Endothelial cell of umbilical vein (primary cell): ENCODE measurements at regions not wholly inside any gene's neighbourhood (a gene's known extent, or its start where the extent isn't known, plus 50 kb on each side); places are given as distances from the start of the nearest gene placed in this dataset.

ENCODE experiments used
- BruUV-seq: library from RNA; stranded (reverse); fragments of 400-500 nt; replicated peaks from 2 replicates; lab custom pipeline; 2021; lab: Mats Ljungman, UMichigan
- CTCF ChIA-PET: fragments of 300-600, 350-600 bp; sonication (Branson Sonifier 250); formaldehyde crosslinking; loops from one replicate; lab custom pipeline; 2021; ENCODE audit warnings: antibody characterized with exemption, inconsistent platforms; lab: Charles Lee
- POLR2A ChIA-PET: fragments of 300-600, 350-600 bp; sonication (Branson Sonifier 250); formaldehyde crosslinking; loops from one replicate; lab custom pipeline; 2021; ENCODE audit warnings: antibody characterized with exemption, inconsistent platforms; lab: Charles Lee
- DNase-seq: peaks from one replicate; pipeline ENCODE4 v3.0.0-alpha.2; 2011; ENCODE audit warnings: low read depth, low spot score
- FAIRE-seq: peaks from 2 replicates; lab custom pipeline; 2011; peaks lifted over from hg19 to GRCh38; lab: Jason Lieb, UNC
- H2AFZ ChIP-seq: 2 replicates; pipeline ENCODE4 v1.6.0; 2012; ENCODE audit warnings: low read depth, low read length, control low read depth, inconsistent platforms
- H3K27ac ChIP-seq: 2 replicates; pipeline ENCODE4 v1.5.1; 2011; ENCODE audit warnings: low read depth, mild to moderate bottlenecking, control low read depth, low read length, moderate library complexity; ENCODE audit not compliant: insufficient read depth
- H3K27me3 ChIP-seq, 2 experiments: 2 replicates each; pipeline versions ENCODE4 v1.6.0 to v1.6.1; 2011; ENCODE audit warnings: low read length in 2 of 2, mixed read lengths in 1 of 2; ENCODE audit not compliant: control insufficient read depth in 2 of 2, insufficient read depth in 2 of 2
- H3K36me3 ChIP-seq, 2 experiments: 2 replicates in 1 of 2; 3 replicates in 1 of 2; pipeline ENCODE4 v1.5.1; 2011; ENCODE audit warnings: low read length in 2 of 2, mild to moderate bottlenecking in 1 of 2, moderate library complexity in 1 of 2; ENCODE audit not compliant: control insufficient read depth in 2 of 2, insufficient read depth in 2 of 2; ENCODE audit errors: extremely low read depth in 1 of 2
- H3K4me1 ChIP-seq: 3 replicates; pipeline ENCODE4 v1.5.1; 2011; ENCODE audit warnings: mild to moderate bottlenecking, low read length; ENCODE audit not compliant: control insufficient read depth, insufficient read depth; ENCODE audit errors: extremely low read depth
- H3K4me2 ChIP-seq: 2 replicates; pipeline ENCODE4 v1.6.1; 2011; ENCODE audit warnings: low read length, control low read depth, mixed read lengths; ENCODE audit not compliant: insufficient read depth
- H3K4me3 ChIP-seq, 3 experiments: fragments of 200-600 bp in 1 of 3; sonication (generic), shearing (Covaris generic) in 1 of 3; replicated peaks in 1 of 3; 2 replicates each; pipeline ENCODE4 v1.5.1; 2011 to 2016; ENCODE audit warnings: control low read depth in 3 of 3, low read length in 3 of 3, mild to moderate bottlenecking in 2 of 3, inconsistent platforms in 1 of 3, low read depth in 1 of 3, moderate library complexity in 1 of 3; ENCODE audit not compliant: insufficient read depth in 1 of 3
- H3K79me2 ChIP-seq: 2 replicates; pipeline ENCODE4 v1.6.0; 2012; ENCODE audit warnings: low read length, inconsistent platforms; ENCODE audit not compliant: control insufficient read depth, insufficient read depth
- H3K9ac ChIP-seq: replicated peaks from 2 replicates; pipeline ENCODE3; 2011; ENCODE audit warnings: low read length, control low read depth; ENCODE audit not compliant: insufficient read depth; ENCODE audit errors: extremely low read depth
- H3K9me1 ChIP-seq: replicated peaks from 3 replicates; pipeline ENCODE4 v1.6.0; 2011; ENCODE audit warnings: mild to moderate bottlenecking, low read length; ENCODE audit not compliant: control insufficient read depth, insufficient read depth; ENCODE audit errors: extremely low read depth
- H3K9me3 ChIP-seq: replicated peaks from 2 replicates; pipeline ENCODE4 v1.5.1; 2012; ENCODE audit warnings: low read length, inconsistent platforms; ENCODE audit not compliant: control insufficient read depth, insufficient read depth
- H4K20me1 ChIP-seq: replicated peaks from 2 replicates; pipeline ENCODE3; 2011; ENCODE audit warnings: mild to moderate bottlenecking, low read length; ENCODE audit not compliant: control insufficient read depth, insufficient read depth; ENCODE audit errors: extremely low read depth
- EZH2 ChIP-seq: IDR thresholded peaks from 2 replicates; pipeline ENCODE4 v1.6.1; 2012; ENCODE audit warnings: borderline replicate concordance, low read depth, mild to moderate bottlenecking, moderate library complexity, low read length, inconsistent platforms; ENCODE audit not compliant: severe bottlenecking
- FOS ChIP-seq: IDR thresholded peaks from 2 replicates; pipeline ENCODE4 v1.6.1; 2011; ENCODE audit warnings: mild to moderate bottlenecking, low read length, moderate library complexity, borderline replicate concordance; ENCODE audit not compliant: insufficient read depth
- GATA2 ChIP-seq: IDR thresholded peaks from 2 replicates; pipeline ENCODE4 v1.7.0; 2011; ENCODE audit warnings: low read depth, mild to moderate bottlenecking, moderate library complexity, mixed read lengths, low read length; ENCODE audit not compliant: insufficient read length, insufficient read depth
- JUN ChIP-seq: IDR thresholded peaks from 2 replicates; pipeline ENCODE4 v1.6.1; 2011; ENCODE audit warnings: borderline replicate concordance, low read depth; ENCODE audit not compliant: insufficient read length, insufficient read depth
- MYC ChIP-seq: IDR thresholded peaks from one replicate; pipeline ENCODE4 v1.6.1; 2011; ENCODE audit warnings: mild to moderate bottlenecking, low read depth, low read length
- POLR2A ChIP-seq: IDR thresholded peaks from 2 replicates; pipeline ENCODE4 v1.6.1; 2012; ENCODE audit warnings: low read depth, mild to moderate bottlenecking, control low read depth, low read length
- POLR2AphosphoS5 ChIP-seq: IDR thresholded peaks from 2 replicates; pipeline ENCODE4 v1.6.1; 2012; ENCODE audit warnings: low read depth, mild to moderate bottlenecking, control low read depth, low read length, moderate library complexity; ENCODE audit not compliant: insufficient read depth
- dilution Hi-C: fragments of 300-500 bp; cut with MboI; formaldehyde crosslinking; loops from one replicate; pipeline ENCODE4 v1.15.0; 2019; ENCODE audit warnings: low sequenced_read_pairs; ENCODE audit not compliant: extremely low pct_ligation_motif_present
- intact Hi-C: fragments of 100-400 bp; cut with micrococcal nuclease; formaldehyde crosslinking; loops from one replicate; pipeline ENCODE4 v1.10.0; 2022
- TF ChIP-seq, protein P1 (sequence below): IDR thresholded peaks from 2 replicates; pipeline ENCODE4 v1.6.1; 2011; ENCODE audit not compliant: insufficient read depth, insufficient read length
- TF ChIP-seq, protein P2 (sequence below), 2 donors: IDR thresholded peaks; 1 replicate in 1 of 2; 2 replicates in 1 of 2; pipeline ENCODE4 v1.5.1; 2011; ENCODE audit warnings: low read length in 2 of 2, mild to moderate bottlenecking in 2 of 2, moderate library complexity in 2 of 2, control low read depth in 1 of 2, inconsistent platforms in 1 of 2, low read depth in 1 of 2; ENCODE audit not compliant: insufficient read depth in 1 of 2; ENCODE audit errors: extremely low read depth in 1 of 2

DNA sequence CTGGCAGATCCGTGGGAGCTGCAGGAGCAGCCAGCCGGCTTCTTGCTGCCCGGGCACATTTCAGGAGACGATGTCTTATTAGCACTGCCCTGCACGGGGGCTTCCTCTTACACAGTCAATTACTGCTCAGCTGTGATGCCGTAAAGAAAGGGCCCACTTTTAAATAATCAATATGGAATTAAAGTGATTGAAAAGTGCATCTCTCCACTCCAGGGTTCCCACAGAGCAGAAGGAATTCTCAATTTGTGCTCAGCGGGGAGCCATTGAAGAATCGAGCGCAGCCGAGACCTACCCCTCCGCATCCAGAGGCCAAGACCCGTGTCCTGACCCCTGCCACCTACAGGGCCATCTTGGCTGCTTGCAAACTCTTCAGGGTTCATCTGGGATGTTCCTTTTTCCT, 399.4 kb upstream of the C16orf82 start:
- intact Hi-C loops, result no loop called here
- TF ChIP-seq, protein P1, sequence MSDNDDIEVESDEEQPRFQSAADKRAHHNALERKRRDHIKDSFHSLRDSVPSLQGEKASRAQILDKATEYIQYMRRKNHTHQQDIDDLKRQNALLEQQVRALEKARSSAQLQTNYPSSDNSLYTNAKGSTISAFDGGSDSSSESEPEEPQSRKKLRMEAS, result no peak
- TF ChIP-seq JUN (no peak), MYC (no peak), POLR2A (no peak), POLR2AphosphoS5 (no peak), EZH2 (no peak)
- TF ChIP-seq, protein P2, sequence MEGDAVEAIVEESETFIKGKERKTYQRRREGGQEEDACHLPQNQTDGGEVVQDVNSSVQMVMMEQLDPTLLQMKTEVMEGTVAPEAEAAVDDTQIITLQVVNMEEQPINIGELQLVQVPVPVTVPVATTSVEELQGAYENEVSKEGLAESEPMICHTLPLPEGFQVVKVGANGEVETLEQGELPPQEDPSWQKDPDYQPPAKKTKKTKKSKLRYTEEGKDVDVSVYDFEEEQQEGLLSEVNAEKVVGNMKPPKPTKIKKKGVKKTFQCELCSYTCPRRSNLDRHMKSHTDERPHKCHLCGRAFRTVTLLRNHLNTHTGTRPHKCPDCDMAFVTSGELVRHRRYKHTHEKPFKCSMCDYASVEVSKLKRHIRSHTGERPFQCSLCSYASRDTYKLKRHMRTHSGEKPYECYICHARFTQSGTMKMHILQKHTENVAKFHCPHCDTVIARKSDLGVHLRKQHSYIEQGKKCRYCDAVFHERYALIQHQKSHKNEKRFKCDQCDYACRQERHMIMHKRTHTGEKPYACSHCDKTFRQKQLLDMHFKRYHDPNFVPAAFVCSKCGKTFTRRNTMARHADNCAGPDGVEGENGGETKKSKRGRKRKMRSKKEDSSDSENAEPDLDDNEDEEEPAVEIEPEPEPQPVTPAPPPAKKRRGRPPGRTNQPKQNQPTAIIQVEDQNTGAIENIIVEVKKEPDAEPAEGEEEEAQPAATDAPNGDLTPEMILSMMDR (IDR thresholded peaks at IDR 0.05; ENCODE audit: extremely low read depth in 1 of 2, insufficient read depth in 1 of 2, low read depth in 1 of 2, low read length in 2 of 2), result no peak

DNA sequence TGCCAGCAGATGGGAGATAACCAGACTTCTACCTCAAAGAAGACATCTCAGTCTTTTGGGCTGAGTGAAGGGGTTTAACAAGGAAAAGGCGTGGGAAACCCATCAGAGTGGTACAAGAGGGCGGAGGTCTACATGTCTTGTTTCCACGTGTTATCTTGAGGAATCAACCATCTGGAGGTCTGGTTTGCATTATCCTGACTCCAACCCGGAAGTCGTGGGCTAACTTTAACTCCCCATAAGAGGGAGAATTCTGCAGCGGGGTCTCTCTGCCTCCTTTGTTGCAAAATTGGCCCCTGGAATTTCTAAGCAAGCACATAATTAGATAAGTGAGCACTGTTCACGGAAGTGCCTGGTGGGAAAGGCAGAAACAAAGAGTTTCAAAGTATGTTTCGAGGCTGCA, 398.7 kb upstream of the C16orf82 start:
- intact Hi-C loops, result no loop called here

More for the DNA sequence above, 399.4 kb upstream of the C16orf82 start:
- BruUV-seq, result no TSS peak
- POLR2A ChIA-PET, result no interaction called here
- no peak overlapping the region for H3K4me3 ChIP-seq
- no peaks in the 10 kb centered on the region for H4K20me1 ChIP-seq
- CTCF ChIA-PET, result no interaction called here
- H3K79me2 ChIP-seq, result no peaks in the 10 kb centered on the region
- H3K36me3 ChIP-seq, result no peaks in the 10 kb centered on the region
- no peaks in the 10 kb centered on the region for H3K9me1 ChIP-seq
- H3K4me1 ChIP-seq, result no peaks in the 10 kb centered on the region
- peaks cover 2% of the 10 kb centered on the region for H3K9me3 ChIP-seq
- H3K4me2 ChIP-seq, result no peak overlapping the region
- dilution Hi-C loops, result no loop called here
- H3K9ac ChIP-seq, result no peak overlapping the region
- no peak overlapping the region for H2AFZ ChIP-seq
- no peak for DNase-seq
- no peaks in the 10 kb centered on the region for H3K27me3 ChIP-seq
- H3K27ac ChIP-seq, result no peak overlapping the region
- no peak for FAIRE-seq

More for the DNA sequence above, 398.7 kb upstream of the C16orf82 start:
- H3K4me3 ChIP-seq, result no peak overlapping the region
- FAIRE-seq (no peak), DNase-seq (no peak)
- H3K4me1 ChIP-seq, result no peaks in the 10 kb centered on the region
- CTCF ChIA-PET, result no interaction called here
- POLR2A ChIA-PET, result no interaction called here
- no peak overlapping the region for H3K9ac ChIP-seq
- no peak overlapping the region for H3K4me2 ChIP-seq
- no peaks in the 10 kb centered on the region for H3K79me2 ChIP-seq
- H3K27me3 ChIP-seq, result no peaks in the 10 kb centered on the region
- peaks cover 2% of the 10 kb centered on the region for H3K9me3 ChIP-seq
- H2AFZ ChIP-seq, result no peak overlapping the region
- H3K9me1 ChIP-seq, result no peaks in the 10 kb centered on the region
- no peak overlapping the region for H3K27ac ChIP-seq
- dilution Hi-C loops, result no loop called here
- H3K36me3 ChIP-seq, result no peaks in the 10 kb centered on the region
- H4K20me1 ChIP-seq, result no peaks in the 10 kb centered on the region
- no peak for TF ChIP-seq MYC
- no peak for TF ChIP-seq POLR2A
- no peak for TF ChIP-seq EZH2
- TF ChIP-seq, protein P2 (IDR thresholded peaks at IDR 0.05; ENCODE audit: extremely low read depth in 1 of 2, insufficient read depth in 1 of 2, low read depth in 1 of 2, low read length in 2 of 2), result no peak
- no peak for TF ChIP-seq GATA2
- no peak for TF ChIP-seq POLR2AphosphoS5
- no peak for TF ChIP-seq FOS
- no TSS peak for BruUV-seq
